ENCODE measurements at regions not wholly inside any gene's neighbourhood (a gene's known extent, or its start where the extent isn't known, plus 50 kb on each side); places are given as distances from the start of the nearest gene placed in this dataset.

DNA sequence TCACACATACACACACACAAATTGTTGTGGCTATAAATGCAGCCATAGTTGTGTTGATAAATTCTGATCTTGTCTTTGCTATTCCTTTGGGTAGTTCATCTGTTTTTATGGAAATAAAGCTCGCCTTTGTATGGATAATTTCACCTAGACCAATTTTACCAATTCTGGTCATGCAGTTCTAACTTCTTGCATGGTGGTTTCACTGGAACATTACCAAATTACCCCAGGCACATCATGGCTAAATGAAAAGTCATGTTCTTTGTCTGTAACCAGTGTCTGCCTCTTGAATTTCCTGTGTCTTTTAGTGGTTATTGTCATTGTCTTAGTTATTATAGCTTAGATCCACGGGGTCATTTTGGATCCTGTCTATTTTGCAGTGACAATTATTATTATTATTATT lies 50.3 kb upstream of the TMC1 start:
- Histone ChIP-seq H3K4me1 (no peaks in the 10 kb centered on the region), H3K9me3 (replicated peaks) (no peaks in the 10 kb centered on the region), H3K27ac (replicated peaks) (no peak overlapping the region), H3K4me3 (no peak overlapping the region), H3K27me3 (ENCODE audit: low read depth) (no peaks in the 10 kb centered on the region), H3K36me3 (no peaks in the 10 kb centered on the region)
- intact Hi-C loops (cut with micrococcal nuclease) = no loop called here
- TF ChIP-seq, protein P1, sequence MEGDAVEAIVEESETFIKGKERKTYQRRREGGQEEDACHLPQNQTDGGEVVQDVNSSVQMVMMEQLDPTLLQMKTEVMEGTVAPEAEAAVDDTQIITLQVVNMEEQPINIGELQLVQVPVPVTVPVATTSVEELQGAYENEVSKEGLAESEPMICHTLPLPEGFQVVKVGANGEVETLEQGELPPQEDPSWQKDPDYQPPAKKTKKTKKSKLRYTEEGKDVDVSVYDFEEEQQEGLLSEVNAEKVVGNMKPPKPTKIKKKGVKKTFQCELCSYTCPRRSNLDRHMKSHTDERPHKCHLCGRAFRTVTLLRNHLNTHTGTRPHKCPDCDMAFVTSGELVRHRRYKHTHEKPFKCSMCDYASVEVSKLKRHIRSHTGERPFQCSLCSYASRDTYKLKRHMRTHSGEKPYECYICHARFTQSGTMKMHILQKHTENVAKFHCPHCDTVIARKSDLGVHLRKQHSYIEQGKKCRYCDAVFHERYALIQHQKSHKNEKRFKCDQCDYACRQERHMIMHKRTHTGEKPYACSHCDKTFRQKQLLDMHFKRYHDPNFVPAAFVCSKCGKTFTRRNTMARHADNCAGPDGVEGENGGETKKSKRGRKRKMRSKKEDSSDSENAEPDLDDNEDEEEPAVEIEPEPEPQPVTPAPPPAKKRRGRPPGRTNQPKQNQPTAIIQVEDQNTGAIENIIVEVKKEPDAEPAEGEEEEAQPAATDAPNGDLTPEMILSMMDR (IDR thresholded peaks at IDR 0.05; ENCODE audit: borderline replicate concordance) = no peak
- no peak for DNase-seq

DNA sequence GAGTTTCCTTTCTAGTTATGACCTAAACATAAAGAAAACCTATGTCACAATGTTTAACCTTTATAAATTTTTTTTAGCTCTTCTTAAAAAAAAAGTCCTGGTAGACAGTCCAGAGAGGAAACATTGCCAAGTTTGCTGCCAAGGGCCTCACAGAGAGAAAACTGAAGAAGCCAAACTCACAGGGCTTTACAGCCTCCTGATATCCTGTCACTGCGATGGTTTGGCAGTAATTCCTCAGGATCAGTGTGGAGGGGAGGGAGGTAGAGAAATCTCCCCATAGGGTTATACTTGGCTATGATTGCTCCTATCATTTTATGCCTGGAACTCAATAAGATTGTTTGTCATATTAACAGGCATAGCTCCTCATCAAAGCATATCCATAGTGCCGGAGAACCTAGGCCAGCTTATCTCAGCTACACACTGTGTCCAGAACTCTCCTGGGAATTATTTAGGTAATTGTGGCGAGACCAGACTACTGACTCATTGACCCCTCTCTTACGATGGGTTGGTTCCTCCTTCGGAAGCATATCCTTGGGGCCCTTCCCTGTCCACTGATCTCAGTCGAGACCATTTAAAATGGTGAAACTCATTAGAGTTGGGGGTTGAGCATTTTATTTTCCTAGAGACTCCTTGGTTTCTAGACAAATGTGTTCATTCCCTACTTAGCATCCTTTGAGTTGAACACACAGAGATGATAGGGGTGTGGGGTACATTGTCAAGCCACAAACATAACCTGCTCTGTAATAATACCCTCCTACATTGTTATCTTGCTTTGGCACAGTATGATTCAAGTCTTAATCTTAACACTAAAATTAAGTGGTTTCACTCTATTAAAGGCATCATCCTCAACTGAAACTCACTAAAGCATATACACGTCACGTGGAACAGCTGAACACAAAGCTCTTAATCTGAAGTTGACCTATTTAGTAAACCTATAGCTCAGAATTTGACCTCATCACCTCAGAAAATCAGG lies 53.4 kb upstream of the TMC1 start:
- no peaks in the 10 kb centered on the region for H3K36me3 ChIP-seq
- H3K27me3 ChIP-seq (ENCODE audit: low read depth) = no peaks in the 10 kb centered on the region
- TF ChIP-seq, protein P1 (IDR thresholded peaks at IDR 0.05; ENCODE audit: borderline replicate concordance) = no peak
- H3K9me3 ChIP-seq (replicated peaks) = no peaks in the 10 kb centered on the region
- no peaks in the 10 kb centered on the region for H3K4me1 ChIP-seq
- intact Hi-C loops (cut with micrococcal nuclease) = no loop called here
- H3K27ac ChIP-seq (replicated peaks) = no peak overlapping the region
- no peak overlapping the region for H3K4me3 ChIP-seq
- no peak for DNase-seq

DNA sequence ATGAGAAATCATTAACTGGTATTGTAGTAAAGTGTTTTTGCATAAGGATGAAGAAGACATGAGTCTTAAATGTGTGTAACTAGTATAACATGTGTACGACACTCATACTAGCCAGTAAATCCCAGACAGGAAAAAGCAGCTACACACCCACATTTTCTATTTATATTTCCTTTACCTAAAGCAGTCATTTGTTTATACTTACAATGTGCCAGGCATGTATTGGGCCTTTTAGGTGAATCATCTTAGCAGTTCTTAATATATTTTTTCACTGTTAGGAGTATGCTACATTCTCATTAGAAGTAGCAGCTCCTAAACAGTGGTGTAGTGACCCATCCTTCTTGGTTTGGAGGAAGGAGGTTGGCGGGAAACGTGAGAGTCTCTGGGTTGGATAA lies 55.8 kb upstream of the TMC1 start:
- Histone ChIP-seq H3K27ac (replicated peaks) (no peak overlapping the region), H3K4me1 (no peaks in the 10 kb centered on the region), H3K27me3 (ENCODE audit: low read depth) (no peaks in the 10 kb centered on the region), H3K9me3 (replicated peaks) (no peaks in the 10 kb centered on the region), H3K36me3 (no peaks in the 10 kb centered on the region), H3K4me3 (no peak overlapping the region)
- no peak for DNase-seq
- TF ChIP-seq, protein P1 (IDR thresholded peaks at IDR 0.05; ENCODE audit: borderline replicate concordance) = no peak
- intact Hi-C loops (cut with micrococcal nuclease) = no loop called here

DNA sequence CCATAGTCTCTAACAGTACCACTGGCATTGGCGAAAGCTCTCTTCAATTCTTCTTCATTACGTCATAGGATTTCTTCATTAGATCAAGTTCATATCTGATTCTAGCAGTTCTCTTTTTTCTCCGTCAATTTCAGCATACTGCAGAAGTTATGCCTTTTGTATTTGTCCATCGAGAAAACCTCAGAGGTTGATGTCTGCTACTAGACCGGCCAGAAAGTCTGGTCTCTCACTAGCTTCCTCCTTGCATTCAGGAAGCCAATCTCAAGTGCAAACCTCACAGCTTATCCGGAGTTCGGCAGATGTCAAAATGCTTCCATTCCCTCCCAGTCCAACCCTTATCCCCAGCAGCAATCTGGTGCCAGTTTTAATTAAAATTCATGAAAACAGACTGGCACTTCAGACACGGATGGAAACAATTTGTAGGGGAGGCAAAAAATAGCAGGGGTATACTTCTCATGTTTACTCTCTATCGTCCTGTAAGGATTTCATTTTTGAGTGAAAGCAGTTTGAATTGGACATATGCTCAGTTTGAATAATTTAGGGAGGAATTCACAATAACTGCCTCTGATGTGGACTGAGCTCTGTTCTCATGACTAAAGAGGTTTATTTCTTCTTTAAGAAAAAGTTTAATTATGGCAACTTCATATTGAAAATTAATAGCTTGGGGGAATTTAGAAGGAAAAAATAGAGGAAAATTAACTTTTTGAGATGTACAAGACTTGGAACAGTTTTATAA lies 56.4 kb upstream of the TMC1 start:
- no peaks in the 10 kb centered on the region for H3K9me3 ChIP-seq (replicated peaks)
- no peak overlapping the region for H3K4me3 ChIP-seq
- intact Hi-C loops (cut with micrococcal nuclease) = no loop called here
- H3K36me3 ChIP-seq = no peaks in the 10 kb centered on the region
- TF ChIP-seq, protein P1 (IDR thresholded peaks at IDR 0.05; ENCODE audit: borderline replicate concordance) = no peak
- H3K4me1 ChIP-seq = no peaks in the 10 kb centered on the region
- H3K27me3 ChIP-seq (ENCODE audit: low read depth) = no peaks in the 10 kb centered on the region
- H3K27ac ChIP-seq (replicated peaks) = peak overlapping the region; percentile 28
- DNase-seq = no peak

DNA sequence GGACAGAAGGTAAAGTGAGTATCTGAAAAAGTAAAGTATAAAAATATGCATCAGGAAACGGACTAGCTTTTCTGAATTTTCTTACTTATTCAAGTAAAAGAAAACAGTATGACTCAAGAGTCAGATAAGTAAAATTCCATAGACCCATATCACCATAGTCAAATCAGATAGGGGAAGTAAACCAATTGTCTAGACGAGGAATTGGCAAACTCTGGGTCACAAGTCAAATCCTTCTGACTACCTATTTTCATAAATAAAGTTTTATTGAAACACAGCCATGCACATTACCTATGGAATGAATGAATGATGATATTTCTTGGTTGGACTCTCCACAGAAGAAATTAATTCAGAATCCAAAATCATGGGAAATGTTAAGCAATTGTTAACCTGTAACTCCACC lies 59.1 kb upstream of the TMC1 start:
- Histone ChIP-seq H3K27me3 (ENCODE audit: low read depth) (no peaks in the 10 kb centered on the region), H3K36me3 (no peaks in the 10 kb centered on the region), H3K4me3 (no peak overlapping the region), H3K27ac (replicated peaks) (no peak overlapping the region), H3K9me3 (replicated peaks) (no peaks in the 10 kb centered on the region), H3K4me1 (no peaks in the 10 kb centered on the region)
- intact Hi-C loops (cut with micrococcal nuclease) = no loop called here
- TF ChIP-seq, protein P1 (IDR thresholded peaks at IDR 0.05; ENCODE audit: borderline replicate concordance) = no peak
- DNase-seq = no peak
